ENCODE measurements at regions not wholly inside any gene's neighbourhood (a gene's known extent, or its start where the extent isn't known, plus 50 kb on each side); places are given as distances from the start of the nearest gene placed in this dataset.

DNA sequence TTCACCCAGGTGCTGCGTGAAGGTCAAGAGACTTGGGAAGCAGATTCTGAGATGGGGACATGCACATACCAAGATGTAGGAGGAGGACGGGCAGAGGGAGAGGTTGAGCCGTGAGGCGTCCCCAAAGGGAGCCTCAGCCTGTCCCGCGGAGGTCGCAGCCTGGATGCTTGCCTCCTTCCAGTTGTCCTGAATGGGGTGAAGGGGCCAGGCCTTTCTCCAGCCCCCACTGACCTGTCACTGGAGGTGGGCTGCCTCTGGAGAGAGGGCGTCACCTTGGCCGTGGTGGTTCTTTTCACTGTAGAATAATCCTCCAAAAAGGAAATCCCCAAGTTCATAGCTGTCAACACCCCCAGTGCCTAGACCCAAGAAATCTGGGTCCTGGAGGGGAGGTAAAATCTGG is 283.0 kb upstream of the VSTM2A start:
- TF ChIP-seq EZH2 (IDR thresholded peaks at IDR 0.05; ENCODE audit: borderline replicate concordance, low read depth, low read length) (no peak), ZNF561 (CRISPR knock-in tag; conservative IDR thresholded peaks at IDR 0.05) (no peak), BHLHE40 (IDR thresholded peaks at IDR 0.05; ENCODE audit: low read length) (no peak), CREB1 (IDR thresholded peaks at IDR 0.05) (no peak), CREB1 (CRISPR knock-in tag; IDR thresholded peaks at IDR 0.05) (no peak), RB1 (IDR thresholded peaks at IDR 0.05; ENCODE audit: low read depth) (no peak), PHF8 (IDR thresholded peaks at IDR 0.05; ENCODE audit: borderline replicate concordance, low read length) (no peak), MXI1 (IDR thresholded peaks at IDR 0.05; ENCODE audit: low read depth, low read length) (no peak), SREBF1 (IDR thresholded peaks at IDR 0.05; ENCODE audit: borderline replicate concordance, low read depth, low read length) (no peak)
- TF ChIP-seq, protein P1, sequence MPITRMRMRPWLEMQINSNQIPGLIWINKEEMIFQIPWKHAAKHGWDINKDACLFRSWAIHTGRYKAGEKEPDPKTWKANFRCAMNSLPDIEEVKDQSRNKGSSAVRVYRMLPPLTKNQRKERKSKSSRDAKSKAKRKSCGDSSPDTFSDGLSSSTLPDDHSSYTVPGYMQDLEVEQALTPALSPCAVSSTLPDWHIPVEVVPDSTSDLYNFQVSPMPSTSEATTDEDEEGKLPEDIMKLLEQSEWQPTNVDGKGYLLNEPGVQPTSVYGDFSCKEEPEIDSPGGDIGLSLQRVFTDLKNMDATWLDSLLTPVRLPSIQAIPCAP (CRISPR knock-in tag; IDR thresholded peaks at IDR 0.05; ENCODE audit: borderline replicate concordance), result no peak
- TF ChIP-seq, protein P2, sequence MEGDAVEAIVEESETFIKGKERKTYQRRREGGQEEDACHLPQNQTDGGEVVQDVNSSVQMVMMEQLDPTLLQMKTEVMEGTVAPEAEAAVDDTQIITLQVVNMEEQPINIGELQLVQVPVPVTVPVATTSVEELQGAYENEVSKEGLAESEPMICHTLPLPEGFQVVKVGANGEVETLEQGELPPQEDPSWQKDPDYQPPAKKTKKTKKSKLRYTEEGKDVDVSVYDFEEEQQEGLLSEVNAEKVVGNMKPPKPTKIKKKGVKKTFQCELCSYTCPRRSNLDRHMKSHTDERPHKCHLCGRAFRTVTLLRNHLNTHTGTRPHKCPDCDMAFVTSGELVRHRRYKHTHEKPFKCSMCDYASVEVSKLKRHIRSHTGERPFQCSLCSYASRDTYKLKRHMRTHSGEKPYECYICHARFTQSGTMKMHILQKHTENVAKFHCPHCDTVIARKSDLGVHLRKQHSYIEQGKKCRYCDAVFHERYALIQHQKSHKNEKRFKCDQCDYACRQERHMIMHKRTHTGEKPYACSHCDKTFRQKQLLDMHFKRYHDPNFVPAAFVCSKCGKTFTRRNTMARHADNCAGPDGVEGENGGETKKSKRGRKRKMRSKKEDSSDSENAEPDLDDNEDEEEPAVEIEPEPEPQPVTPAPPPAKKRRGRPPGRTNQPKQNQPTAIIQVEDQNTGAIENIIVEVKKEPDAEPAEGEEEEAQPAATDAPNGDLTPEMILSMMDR (IDR thresholded peaks at IDR 0.05 in 2 of 3, conservative IDR thresholded peaks at IDR 0.05 in 1 of 3; ENCODE audit: insufficient read depth in 2 of 3, low read depth in 1 of 3, low read length in 3 of 3), result no peak
- TF ChIP-seq, protein P3, sequence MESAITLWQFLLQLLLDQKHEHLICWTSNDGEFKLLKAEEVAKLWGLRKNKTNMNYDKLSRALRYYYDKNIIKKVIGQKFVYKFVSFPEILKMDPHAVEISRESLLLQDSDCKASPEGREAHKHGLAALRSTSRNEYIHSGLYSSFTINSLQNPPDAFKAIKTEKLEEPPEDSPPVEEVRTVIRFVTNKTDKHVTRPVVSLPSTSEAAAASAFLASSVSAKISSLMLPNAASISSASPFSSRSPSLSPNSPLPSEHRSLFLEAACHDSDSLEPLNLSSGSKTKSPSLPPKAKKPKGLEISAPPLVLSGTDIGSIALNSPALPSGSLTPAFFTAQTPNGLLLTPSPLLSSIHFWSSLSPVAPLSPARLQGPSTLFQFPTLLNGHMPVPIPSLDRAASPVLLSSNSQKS (CRISPR knock-in tag; IDR thresholded peaks at IDR 0.05), result no peak
- TF ChIP-seq, protein P4, sequence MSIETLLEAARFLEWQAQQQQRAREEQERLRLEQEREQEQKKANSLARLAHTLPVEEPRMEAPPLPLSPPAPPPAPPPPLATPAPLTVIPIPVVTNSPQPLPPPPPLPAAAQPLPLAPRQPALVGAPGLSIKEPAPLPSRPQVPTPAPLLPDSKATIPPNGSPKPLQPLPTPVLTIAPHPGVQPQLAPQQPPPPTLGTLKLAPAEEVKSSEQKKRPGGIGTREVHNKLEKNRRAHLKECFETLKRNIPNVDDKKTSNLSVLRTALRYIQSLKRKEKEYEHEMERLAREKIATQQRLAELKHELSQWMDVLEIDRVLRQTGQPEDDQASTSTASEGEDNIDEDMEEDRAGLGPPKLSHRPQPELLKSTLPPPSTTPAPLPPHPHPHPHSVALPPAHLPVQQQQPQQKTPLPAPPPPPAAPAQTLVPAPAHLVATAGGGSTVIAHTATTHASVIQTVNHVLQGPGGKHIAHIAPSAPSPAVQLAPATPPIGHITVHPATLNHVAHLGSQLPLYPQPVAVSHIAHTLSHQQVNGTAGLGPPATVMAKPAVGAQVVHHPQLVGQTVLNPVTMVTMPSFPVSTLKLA (conservative IDR thresholded peaks at IDR 0.05), result no peak
